GM12878 (cell line): ENCODE measurements at regions not wholly inside any gene's neighbourhood (a gene's known extent, or its start where the extent isn't known, plus 50 kb on each side); places are given as distances from the start of the nearest gene placed in this dataset.

Experiments
- BMI1 ChIP-seq: fragments of 450-650 bp; IDR thresholded peaks from 2 replicates; pipeline ENCODE4 v1.6.1; 2016; ENCODE audit warnings: mild to moderate bottlenecking, moderate library complexity, borderline replicate concordance
- CEBPB ChIP-seq, 2 experiments: fragments of 150-350 bp in 1 of 2; IDR thresholded peaks; 2 replicates each; pipeline ENCODE4 v1.6.1; 2012 to 2014; ENCODE audit warnings: low read depth in 2 of 2, low read length in 2 of 2, borderline replicate concordance in 1 of 2, inconsistent platforms in 1 of 2
- CHD4 ChIP-seq: fragments of 200-600 bp; sonication (generic); IDR thresholded peaks from 2 replicates; pipeline ENCODE4 v1.6.1; 2016; ENCODE audit warnings: mild to moderate bottlenecking
- EZH2 ChIP-seq: IDR thresholded peaks from 2 replicates; pipeline ENCODE4 v1.6.1; 2012; ENCODE audit warnings: low read depth, mild to moderate bottlenecking, control low read depth, inconsistent platforms, low read length, borderline replicate concordance; ENCODE audit not compliant: control insufficient read depth
- GABPA ChIP-seq: IDR thresholded peaks from 2 replicates; pipeline ENCODE4 v1.6.1; 2014; ENCODE audit warnings: antibody characterized with exemption, low read depth, mild to moderate bottlenecking, inconsistent platforms
- HCFC1 ChIP-seq: fragments of 150-350 bp; IDR thresholded peaks from 2 replicates; pipeline ENCODE4 v1.6.1; 2014; ENCODE audit warnings: low read length
- NFYA ChIP-seq: IDR thresholded peaks from 2 replicates; pipeline ENCODE4 v1.6.1; 2011; ENCODE audit warnings: low read depth, mild to moderate bottlenecking, low read length, improper control_type of control experiment, borderline replicate concordance
- NFYB ChIP-seq: IDR thresholded peaks from 2 replicates; pipeline ENCODE4 v1.6.1; 2011; ENCODE audit warnings: low read depth, mild to moderate bottlenecking, low read length, improper control_type of control experiment, moderate library complexity; ENCODE audit not compliant: insufficient read depth
- POLR2A ChIP-seq: IDR thresholded peaks from 2 replicates; pipeline ENCODE4 v1.6.1; 2011; ENCODE audit warnings: low read depth, mild to moderate bottlenecking, low read length
- POLR2AphosphoS5 ChIP-seq: IDR thresholded peaks from 2 replicates; pipeline ENCODE4 v1.6.1; 2011; ENCODE audit warnings: mild to moderate bottlenecking, low read length, inconsistent platforms
- RAD21 ChIP-seq: IDR thresholded peaks from 2 replicates; pipeline ENCODE4 v1.6.1; 2011; ENCODE audit warnings: mild to moderate bottlenecking, low read depth, low read length, moderate library complexity; ENCODE audit not compliant: insufficient read depth
- SP1 ChIP-seq: IDR thresholded peaks from one replicate; pipeline ENCODE4 v1.6.1; 2011; ENCODE audit warnings: low read depth, low read length
- TF ChIP-seq, protein P1 (sequence below): fragments of 450-650 bp; formaldehyde crosslinking; IDR thresholded peaks from 2 replicates; pipeline ENCODE4 v1.5.0; 2022; ENCODE audit warnings: mild to moderate bottlenecking, missing genetic modification characterization
- TF ChIP-seq, protein P2 (sequence below): IDR thresholded peaks from 2 replicates; pipeline ENCODE4 v1.6.1; 2012; ENCODE audit warnings: improper control_type of control experiment, low read depth, low read length; ENCODE audit not compliant: insufficient replicate concordance

DNA sequence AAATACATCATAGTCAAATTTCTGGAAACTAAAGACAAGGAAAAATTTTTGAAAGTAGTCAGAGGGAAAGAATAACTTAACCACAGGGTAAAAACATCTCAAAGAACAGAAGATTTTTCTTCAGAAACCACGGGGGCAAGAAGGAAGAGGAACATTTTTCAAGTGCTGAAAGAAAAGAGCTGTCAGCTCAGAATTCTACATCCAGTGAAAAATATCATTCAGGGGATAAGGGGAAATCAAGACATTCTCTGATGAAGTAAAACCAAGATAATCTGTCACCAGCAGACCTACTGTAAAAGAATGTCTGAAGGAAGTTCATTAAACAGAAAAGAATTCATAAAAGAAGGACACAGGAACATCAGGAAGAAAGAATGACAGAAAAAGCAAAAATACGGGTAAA, 111.2 kb upstream of the TMEM72 start:
- TF ChIP-seq BMI1 (no peak), SP1 (no peak), POLR2AphosphoS5 (no peak), POLR2A (no peak), EZH2 (no peak), CHD4 (no peak), HCFC1 (no peak), NFYB (no peak), RAD21 (no peak), NFYA (no peak), CEBPB (IDR thresholded peaks at IDR 0.05; ENCODE audit: borderline replicate concordance in 1 of 2, low read depth in 2 of 2, low read length in 2 of 2) (no peak), GABPA (no peak)
- TF ChIP-seq, protein P1, sequence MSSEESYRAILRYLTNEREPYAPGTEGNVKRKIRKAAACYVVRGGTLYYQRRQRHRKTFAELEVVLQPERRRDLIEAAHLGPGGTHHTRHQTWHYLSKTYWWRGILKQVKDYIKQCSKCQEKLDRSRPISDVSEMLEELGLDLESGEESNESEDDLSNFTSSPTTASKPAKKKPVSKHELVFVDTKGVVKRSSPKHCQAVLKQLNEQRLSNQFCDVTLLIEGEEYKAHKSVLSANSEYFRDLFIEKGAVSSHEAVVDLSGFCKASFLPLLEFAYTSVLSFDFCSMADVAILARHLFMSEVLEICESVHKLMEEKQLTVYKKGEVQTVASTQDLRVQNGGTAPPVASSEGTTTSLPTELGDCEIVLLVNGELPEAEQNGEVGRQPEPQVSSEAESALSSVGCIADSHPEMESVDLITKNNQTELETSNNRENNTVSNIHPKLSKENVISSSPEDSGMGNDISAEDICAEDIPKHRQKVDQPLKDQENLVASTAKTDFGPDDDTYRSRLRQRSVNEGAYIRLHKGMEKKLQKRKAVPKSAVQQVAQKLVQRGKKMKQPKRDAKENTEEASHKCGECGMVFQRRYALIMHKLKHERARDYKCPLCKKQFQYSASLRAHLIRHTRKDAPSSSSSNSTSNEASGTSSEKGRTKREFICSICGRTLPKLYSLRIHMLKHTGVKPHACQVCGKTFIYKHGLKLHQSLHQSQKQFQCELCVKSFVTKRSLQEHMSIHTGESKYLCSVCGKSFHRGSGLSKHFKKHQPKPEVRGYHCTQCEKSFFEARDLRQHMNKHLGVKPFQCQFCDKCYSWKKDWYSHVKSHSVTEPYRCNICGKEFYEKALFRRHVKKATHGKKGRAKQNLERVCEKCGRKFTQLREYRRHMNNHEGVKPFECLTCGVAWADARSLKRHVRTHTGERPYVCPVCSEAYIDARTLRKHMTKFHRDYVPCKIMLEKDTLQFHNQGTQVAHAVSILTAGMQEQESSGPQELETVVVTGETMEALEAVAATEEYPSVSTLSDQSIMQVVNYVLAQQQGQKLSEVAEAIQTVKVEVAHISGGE (CRISPR knock-in tag) = no peak
- TF ChIP-seq, protein P2, sequence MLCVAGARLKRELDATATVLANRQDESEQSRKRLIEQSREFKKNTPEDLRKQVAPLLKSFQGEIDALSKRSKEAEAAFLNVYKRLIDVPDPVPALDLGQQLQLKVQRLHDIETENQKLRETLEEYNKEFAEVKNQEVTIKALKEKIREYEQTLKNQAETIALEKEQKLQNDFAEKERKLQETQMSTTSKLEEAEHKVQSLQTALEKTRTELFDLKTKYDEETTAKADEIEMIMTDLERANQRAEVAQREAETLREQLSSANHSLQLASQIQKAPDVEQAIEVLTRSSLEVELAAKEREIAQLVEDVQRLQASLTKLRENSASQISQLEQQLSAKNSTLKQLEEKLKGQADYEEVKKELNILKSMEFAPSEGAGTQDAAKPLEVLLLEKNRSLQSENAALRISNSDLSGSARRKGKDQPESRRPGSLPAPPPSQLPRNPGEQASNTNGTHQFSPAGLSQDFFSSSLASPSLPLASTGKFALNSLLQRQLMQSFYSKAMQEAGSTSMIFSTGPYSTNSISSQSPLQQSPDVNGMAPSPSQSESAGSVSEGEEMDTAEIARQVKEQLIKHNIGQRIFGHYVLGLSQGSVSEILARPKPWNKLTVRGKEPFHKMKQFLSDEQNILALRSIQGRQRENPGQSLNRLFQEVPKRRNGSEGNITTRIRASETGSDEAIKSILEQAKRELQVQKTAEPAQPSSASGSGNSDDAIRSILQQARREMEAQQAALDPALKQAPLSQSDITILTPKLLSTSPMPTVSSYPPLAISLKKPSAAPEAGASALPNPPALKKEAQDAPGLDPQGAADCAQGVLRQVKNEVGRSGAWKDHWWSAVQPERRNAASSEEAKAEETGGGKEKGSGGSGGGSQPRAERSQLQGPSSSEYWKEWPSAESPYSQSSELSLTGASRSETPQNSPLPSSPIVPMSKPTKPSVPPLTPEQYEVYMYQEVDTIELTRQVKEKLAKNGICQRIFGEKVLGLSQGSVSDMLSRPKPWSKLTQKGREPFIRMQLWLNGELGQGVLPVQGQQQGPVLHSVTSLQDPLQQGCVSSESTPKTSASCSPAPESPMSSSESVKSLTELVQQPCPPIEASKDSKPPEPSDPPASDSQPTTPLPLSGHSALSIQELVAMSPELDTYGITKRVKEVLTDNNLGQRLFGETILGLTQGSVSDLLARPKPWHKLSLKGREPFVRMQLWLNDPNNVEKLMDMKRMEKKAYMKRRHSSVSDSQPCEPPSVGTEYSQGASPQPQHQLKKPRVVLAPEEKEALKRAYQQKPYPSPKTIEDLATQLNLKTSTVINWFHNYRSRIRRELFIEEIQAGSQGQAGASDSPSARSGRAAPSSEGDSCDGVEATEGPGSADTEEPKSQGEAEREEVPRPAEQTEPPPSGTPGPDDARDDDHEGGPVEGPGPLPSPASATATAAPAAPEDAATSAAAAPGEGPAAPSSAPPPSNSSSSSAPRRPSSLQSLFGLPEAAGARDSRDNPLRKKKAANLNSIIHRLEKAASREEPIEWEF = no peak
